ENCODE measurements at regions not wholly inside any gene's neighbourhood (a gene's known extent, or its start where the extent isn't known, plus 50 kb on each side); places are given as distances from the start of the nearest gene placed in this dataset.

DNA sequence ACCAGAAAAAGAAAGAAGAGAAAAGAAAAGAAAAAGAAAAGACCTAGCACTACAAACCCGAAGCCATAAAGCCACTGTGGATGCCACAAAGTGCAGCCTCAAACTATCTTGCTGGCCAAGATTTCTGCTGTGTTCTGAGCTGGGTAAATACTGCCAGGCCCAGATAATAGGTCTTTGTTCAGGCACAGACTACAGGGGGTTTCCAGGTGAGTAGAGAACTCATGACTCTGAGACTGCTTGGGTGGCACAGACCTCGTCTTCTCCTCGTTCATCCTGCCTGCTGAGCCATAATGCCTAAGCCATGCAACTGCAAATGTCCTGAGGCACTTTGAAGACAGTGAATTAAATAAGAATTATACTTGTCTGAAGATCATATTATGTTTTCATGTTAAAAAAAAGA lies 651.8 kb downstream of the LMO4 start:
- TF ChIP-seq, protein P1, sequence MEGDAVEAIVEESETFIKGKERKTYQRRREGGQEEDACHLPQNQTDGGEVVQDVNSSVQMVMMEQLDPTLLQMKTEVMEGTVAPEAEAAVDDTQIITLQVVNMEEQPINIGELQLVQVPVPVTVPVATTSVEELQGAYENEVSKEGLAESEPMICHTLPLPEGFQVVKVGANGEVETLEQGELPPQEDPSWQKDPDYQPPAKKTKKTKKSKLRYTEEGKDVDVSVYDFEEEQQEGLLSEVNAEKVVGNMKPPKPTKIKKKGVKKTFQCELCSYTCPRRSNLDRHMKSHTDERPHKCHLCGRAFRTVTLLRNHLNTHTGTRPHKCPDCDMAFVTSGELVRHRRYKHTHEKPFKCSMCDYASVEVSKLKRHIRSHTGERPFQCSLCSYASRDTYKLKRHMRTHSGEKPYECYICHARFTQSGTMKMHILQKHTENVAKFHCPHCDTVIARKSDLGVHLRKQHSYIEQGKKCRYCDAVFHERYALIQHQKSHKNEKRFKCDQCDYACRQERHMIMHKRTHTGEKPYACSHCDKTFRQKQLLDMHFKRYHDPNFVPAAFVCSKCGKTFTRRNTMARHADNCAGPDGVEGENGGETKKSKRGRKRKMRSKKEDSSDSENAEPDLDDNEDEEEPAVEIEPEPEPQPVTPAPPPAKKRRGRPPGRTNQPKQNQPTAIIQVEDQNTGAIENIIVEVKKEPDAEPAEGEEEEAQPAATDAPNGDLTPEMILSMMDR (IDR thresholded peaks at IDR 0.05), result no peak
- no peak for TF ChIP-seq POLR2A (IDR thresholded peaks at IDR 0.05)
- TF ChIP-seq POLR2AphosphoS5 (IDR thresholded peaks at IDR 0.05), result no peak
- TF ChIP-seq EP300 (IDR thresholded peaks at IDR 0.05; ENCODE audit: low read depth), result no peak
